ENCODE measurements at regions not wholly inside any gene's neighbourhood (a gene's known extent, or its start where the extent isn't known, plus 50 kb on each side); places are given as distances from the start of the nearest gene placed in this dataset.

DNA sequence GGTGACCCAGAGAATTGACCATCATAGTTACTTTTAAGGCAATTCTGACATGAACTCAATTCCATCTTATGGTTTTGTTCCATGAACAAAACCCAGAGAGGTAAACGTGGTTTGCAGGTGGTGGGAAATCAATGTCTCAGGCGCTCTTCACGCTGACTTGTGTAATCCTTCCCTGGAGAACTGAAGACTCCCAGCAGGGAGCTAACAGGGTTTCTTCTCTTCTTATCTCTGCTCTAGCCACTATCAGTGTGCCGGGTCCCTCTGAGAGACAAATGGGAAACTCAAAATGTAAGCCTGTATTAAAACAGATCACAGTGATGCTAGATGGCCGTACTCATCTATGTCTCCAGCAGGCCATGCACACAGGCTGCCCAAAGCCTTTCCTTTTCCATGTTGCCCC, 57.6 kb upstream of the ARGLU1 start:
- DNase-seq: no peak

DNA sequence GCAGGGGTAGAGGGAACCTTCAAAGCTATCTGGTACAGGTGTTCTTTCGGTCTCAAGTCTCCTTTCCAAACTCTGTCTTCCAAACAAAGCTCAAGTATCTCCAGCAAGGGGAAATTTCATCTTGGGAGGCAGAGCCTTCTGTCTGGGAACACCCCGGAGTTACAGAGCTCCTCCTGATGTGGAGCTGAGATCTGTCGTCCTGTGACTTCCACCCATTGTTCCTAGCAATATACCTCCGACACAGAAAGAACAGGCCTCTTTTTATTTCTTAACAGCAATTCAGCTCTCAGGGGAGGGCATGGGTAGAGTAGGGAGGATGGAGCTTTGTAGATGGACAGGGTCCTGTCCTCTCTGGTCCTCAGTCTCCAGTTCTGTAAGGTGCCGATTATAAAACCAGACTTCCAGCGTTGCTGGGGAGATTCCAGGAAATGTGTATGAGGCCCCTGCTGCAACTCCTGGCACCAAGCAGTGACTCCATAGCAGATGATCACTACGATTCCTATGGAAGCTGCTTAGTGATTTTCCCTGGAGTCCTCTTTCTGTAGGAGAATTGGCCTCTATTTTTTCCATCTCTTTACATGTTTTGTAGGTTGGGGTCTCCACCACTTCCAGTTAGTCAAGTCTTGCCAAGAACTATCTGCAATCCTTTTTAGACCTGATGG, 56.0 kb upstream of the ARGLU1 start:
- DNase-seq: no peak

DNA sequence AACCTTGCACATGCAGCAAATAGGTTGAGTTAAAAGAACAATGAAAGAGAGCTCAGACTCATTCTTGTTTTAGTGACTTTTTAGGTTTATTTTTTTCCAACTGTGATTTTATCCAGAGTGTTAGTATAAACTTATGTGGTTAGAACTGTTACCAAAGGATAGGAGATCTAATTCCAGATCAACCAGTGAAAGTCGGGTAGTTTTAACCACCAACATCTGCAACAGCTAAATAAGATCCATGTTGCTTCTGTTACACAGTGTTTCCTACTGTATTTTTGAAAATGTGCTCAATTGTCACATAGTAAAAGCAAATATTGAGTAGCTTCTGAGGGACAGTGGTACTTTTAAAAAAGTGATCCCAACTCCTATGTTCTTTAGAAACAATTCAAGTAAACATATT, 53.9 kb upstream of the ARGLU1 start:
- DNase-seq: no peak

DNA sequence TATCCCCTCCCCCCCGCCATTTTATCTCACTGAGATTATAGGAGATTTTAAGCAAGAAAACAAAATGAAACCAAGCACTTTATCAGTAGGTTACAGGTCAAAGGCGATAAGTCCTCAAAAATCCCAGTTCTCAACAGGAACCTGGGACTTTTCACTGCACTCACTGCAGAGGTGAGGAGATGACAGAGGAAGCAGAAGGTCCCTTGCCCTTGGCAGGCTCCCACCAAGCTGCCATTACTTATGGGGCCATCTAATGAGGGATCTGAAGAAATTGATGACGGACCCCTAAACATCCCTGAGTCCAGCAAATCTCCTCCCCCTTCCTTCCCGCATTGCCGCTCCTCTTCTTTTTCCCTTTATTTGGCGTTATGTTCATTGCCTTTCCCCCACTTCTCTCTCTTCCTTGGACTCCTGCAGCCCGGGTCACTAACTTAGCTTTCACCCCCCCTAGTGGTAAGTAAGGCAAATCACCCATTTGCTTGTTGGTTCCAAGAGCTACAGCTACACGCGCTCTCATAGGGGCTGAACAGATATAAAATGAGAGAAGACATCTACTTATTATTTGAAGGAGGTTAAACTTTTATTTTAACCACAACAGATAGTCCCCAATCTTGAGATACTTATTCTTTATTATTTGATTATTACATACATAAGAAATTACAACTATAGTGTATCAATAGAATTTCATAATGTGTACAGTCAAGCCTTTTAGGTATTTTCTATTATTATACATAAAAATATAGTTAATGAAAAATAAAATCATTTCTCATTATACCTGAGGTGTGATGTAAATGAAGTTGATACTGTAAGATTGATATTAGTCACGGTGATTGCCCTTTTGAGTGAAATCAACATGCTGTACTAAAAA, 52.0 kb upstream of the ARGLU1 start:
- peak in 1 of 2 donors; percentile 57 for DNase-seq
